ENCODE measurements at regions not wholly inside any gene's neighbourhood (a gene's known extent, or its start where the extent isn't known, plus 50 kb on each side); places are given as distances from the start of the nearest gene placed in this dataset.

GRCh38 chr14:106208794-106209193 lies 682.4 kb downstream of the TMEM121 start:
- DNase-seq (ENCODE audit: low spot score) (no peak), ATAC-seq (no peak)
- no peak overlapping the region for H3K4me3 ChIP-seq
- TF ChIP-seq CREB1 (CRISPR knock-in tag; IDR thresholded peaks at IDR 0.05; ENCODE audit: low read depth) (no peak), EZH2phosphoT487 (IDR thresholded peaks at IDR 0.05; ENCODE audit: unreplicated experiment) (no peak), REST (IDR thresholded peaks at IDR 0.05; ENCODE audit: unreplicated experiment) (no peak), EZH2 (IDR thresholded peaks at IDR 0.05; ENCODE audit: low read depth, unreplicated experiment) (no peak), JUNB (IDR thresholded peaks at IDR 0.05; ENCODE audit: unreplicated experiment) (no peak), NANOG (IDR thresholded peaks at IDR 0.05; ENCODE audit: borderline replicate concordance) (no peak), POLR2AphosphoS5 (IDR thresholded peaks at IDR 0.05; ENCODE audit: low read depth) (no peak), STAT1 (IDR thresholded peaks at IDR 0.05; ENCODE audit: unreplicated experiment) (no peak), ZNF114 (CRISPR knock-in tag; IDR thresholded peaks at IDR 0.05) (no peak), ZNF331 (CRISPR knock-in tag; IDR thresholded peaks at IDR 0.05; ENCODE audit: low read depth) (no peak)
- TF ChIP-seq, protein P1, sequence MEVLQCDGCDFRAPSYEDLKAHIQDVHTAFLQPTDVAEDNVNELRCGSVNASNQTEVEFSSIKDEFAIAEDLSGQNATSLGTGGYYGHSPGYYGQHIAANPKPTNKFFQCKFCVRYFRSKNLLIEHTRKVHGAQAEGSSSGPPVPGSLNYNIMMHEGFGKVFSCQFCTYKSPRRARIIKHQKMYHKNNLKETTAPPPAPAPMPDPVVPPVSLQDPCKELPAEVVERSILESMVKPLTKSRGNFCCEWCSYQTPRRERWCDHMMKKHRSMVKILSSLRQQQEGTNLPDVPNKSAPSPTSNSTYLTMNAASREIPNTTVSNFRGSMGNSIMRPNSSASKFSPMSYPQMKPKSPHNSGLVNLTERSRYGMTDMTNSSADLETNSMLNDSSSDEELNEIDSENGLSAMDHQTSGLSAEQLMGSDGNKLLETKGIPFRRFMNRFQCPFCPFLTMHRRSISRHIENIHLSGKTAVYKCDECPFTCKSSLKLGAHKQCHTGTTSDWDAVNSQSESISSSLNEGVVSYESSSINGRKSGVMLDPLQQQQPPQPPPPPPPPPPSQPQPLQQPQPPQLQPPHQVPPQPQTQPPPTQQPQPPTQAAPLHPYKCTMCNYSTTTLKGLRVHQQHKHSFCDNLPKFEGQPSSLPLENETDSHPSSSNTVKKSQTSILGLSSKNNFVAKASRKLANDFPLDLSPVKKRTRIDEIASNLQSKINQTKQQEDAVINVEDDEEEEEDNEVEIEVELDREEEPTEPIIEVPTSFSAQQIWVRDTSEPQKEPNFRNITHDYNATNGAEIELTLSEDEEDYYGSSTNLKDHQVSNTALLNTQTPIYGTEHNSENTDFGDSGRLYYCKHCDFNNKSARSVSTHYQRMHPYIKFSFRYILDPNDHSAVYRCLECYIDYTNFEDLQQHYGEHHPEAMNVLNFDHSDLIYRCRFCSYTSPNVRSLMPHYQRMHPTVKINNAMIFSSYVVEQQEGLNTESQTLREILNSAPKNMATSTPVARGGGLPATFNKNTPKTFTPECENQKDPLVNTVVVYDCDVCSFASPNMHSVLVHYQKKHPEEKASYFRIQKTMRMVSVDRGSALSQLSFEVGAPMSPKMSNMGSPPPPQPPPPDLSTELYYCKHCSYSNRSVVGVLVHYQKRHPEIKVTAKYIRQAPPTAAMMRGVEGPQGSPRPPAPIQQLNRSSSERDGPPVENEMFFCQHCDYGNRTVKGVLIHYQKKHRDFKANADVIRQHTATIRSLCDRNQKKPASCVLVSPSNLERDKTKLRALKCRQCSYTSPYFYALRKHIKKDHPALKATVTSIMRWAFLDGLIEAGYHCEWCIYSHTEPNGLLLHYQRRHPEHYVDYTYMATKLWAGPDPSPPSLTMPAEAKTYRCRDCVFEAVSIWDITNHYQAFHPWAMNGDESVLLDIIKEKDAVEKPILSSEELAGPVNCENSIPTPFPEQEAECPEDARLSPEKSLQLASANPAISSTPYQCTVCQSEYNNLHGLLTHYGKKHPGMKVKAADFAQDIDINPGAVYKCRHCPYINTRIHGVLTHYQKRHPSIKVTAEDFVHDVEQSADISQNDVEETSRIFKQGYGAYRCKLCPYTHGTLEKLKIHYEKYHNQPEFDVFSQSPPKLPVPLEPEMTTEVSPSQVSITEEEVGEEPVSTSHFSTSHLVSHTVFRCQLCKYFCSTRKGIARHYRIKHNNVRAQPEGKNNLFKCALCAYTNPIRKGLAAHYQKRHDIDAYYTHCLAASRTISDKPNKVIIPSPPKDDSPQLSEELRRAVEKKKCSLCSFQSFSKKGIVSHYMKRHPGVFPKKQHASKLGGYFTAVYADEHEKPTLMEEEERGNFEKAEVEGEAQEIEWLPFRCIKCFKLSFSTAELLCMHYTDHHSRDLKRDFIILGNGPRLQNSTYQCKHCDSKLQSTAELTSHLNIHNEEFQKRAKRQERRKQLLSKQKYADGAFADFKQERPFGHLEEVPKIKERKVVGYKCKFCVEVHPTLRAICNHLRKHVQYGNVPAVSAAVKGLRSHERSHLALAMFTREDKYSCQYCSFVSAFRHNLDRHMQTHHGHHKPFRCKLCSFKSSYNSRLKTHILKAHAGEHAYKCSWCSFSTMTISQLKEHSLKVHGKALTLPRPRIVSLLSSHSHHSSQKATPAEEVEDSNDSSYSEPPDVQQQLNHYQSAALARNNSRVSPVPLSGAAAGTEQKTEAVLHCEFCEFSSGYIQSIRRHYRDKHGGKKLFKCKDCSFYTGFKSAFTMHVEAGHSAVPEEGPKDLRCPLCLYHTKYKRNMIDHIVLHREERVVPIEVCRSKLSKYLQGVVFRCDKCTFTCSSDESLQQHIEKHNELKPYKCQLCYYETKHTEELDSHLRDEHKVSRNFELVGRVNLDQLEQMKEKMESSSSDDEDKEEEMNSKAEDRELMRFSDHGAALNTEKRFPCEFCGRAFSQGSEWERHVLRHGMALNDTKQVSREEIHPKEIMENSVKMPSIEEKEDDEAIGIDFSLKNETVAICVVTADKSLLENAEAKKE (CRISPR knock-in tag; IDR thresholded peaks at IDR 0.05): no peak
- TF ChIP-seq, protein P2, sequence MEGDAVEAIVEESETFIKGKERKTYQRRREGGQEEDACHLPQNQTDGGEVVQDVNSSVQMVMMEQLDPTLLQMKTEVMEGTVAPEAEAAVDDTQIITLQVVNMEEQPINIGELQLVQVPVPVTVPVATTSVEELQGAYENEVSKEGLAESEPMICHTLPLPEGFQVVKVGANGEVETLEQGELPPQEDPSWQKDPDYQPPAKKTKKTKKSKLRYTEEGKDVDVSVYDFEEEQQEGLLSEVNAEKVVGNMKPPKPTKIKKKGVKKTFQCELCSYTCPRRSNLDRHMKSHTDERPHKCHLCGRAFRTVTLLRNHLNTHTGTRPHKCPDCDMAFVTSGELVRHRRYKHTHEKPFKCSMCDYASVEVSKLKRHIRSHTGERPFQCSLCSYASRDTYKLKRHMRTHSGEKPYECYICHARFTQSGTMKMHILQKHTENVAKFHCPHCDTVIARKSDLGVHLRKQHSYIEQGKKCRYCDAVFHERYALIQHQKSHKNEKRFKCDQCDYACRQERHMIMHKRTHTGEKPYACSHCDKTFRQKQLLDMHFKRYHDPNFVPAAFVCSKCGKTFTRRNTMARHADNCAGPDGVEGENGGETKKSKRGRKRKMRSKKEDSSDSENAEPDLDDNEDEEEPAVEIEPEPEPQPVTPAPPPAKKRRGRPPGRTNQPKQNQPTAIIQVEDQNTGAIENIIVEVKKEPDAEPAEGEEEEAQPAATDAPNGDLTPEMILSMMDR (conservative IDR thresholded peaks at IDR 0.05; ENCODE audit: low read depth in 2 of 2): no peak
- TF ChIP-seq, protein P3, sequence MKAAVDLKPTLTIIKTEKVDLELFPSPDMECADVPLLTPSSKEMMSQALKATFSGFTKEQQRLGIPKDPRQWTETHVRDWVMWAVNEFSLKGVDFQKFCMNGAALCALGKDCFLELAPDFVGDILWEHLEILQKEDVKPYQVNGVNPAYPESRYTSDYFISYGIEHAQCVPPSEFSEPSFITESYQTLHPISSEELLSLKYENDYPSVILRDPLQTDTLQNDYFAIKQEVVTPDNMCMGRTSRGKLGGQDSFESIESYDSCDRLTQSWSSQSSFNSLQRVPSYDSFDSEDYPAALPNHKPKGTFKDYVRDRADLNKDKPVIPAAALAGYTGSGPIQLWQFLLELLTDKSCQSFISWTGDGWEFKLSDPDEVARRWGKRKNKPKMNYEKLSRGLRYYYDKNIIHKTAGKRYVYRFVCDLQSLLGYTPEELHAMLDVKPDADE (IDR thresholded peaks at IDR 0.05): no peak
- H3K9me2 ChIP-seq (ENCODE audit: insufficient read depth): no peaks in the 10 kb centered on the region
- Mint-ChIP-seq H3K9me3 (peaks cover 97% of the 10 kb centered on the region), H3K4me3 (no peak overlapping the region), H3K27ac (no peak overlapping the region), H3K27me3 (ENCODE audit: insufficient read depth, low read depth, poor library complexity) (peaks cover 9% of the 10 kb centered on the region), H3K36me3 (ENCODE audit: low read depth) (peaks cover 70% of the 10 kb centered on the region), H3K4me1 (no peaks in the 10 kb centered on the region; the same call in 2 of the 3 replicates)
- no peaks in the 10 kb centered on the region for H4K20me1 ChIP-seq (replicated peaks; ENCODE audit: insufficient read depth)
- no peaks in the 10 kb centered on the region for H3K79me2 ChIP-seq (replicated peaks; ENCODE audit: insufficient read depth)
- H3F3A ChIP-seq (replicated peaks; ENCODE audit: low read depth): no peaks in the 10 kb centered on the region
- no peak overlapping the region for H3K4me2 ChIP-seq
- no peaks in the 10 kb centered on the region for H3K27me3 ChIP-seq (ENCODE audit: insufficient read depth)
- H3K27ac ChIP-seq (ENCODE audit: low read depth): no peak overlapping the region
- H3K4me1 ChIP-seq (ENCODE audit: insufficient read depth): no peaks in the 10 kb centered on the region
- H2AFZ ChIP-seq: no peak overlapping the region
- no peaks in the 10 kb centered on the region; the same call in 1 of the 2 replicates for H3K36me3 ChIP-seq (ENCODE audit: insufficient read depth)
